ENCODE measurements at regions not wholly inside any gene's neighbourhood (a gene's known extent, or its start where the extent isn't known, plus 50 kb on each side); places are given as distances from the start of the nearest gene placed in this dataset.
"Not testable (repeated sequence)": the region's sequence is repeated elsewhere in the genome, so short reads cannot be mapped to it uniquely, and the experiment has no call there.

DNA sequence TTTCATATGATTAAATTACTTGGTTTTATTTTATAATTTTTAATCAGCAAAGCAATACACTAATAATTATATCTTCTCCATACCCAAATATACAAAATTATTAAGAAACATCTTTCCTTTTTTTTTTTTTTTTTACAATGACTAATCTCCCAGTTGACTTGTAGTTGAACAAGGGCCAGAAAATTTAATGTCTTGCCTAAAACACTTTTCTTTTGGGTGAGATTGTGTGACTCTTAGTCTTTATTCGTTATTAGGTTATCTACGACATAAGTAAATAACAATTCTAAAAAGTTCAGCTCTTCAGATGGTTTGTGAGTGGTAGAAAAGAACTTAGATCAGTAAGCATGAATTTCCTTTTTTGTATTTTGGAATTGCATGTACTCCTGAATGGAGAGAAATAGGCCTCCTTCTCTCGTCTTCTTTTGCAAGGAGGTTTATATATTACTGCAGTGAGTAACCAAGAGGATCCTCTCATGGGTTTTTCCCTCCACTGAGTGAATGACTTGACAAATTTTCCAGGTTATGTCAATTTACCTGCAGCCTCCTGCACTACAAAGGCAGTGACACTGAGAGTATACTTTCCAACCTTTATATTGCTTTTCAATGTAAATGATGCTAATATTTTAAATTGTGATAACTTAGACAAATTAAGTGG lies 364.5 kb upstream of the CITED2 start:
- TF ChIP-seq, protein P1, sequence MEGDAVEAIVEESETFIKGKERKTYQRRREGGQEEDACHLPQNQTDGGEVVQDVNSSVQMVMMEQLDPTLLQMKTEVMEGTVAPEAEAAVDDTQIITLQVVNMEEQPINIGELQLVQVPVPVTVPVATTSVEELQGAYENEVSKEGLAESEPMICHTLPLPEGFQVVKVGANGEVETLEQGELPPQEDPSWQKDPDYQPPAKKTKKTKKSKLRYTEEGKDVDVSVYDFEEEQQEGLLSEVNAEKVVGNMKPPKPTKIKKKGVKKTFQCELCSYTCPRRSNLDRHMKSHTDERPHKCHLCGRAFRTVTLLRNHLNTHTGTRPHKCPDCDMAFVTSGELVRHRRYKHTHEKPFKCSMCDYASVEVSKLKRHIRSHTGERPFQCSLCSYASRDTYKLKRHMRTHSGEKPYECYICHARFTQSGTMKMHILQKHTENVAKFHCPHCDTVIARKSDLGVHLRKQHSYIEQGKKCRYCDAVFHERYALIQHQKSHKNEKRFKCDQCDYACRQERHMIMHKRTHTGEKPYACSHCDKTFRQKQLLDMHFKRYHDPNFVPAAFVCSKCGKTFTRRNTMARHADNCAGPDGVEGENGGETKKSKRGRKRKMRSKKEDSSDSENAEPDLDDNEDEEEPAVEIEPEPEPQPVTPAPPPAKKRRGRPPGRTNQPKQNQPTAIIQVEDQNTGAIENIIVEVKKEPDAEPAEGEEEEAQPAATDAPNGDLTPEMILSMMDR (IDR thresholded peaks at IDR 0.05) = no peak
- Mint-ChIP-seq H3K27ac (no peak overlapping the region), H3K4me1 (ENCODE audit: low read depth) (peaks cover 42% of the 10 kb centered on the region), H3K27me3 (ENCODE audit: insufficient read depth) (no peaks in the 10 kb centered on the region; the same call in 1 of the 2 replicates), H3K9me3 (no peaks in the 10 kb centered on the region), H3K36me3 (ENCODE audit: low read depth) (peaks cover 6% of the 10 kb centered on the region), H3K4me3 (no peak overlapping the region)
- DNase-seq = no peak

- Mint-ChIP-seq H3K27me3 (ENCODE audit: insufficient read depth) (no peaks in the 10 kb centered on the region; the same call in 1 of the 2 replicates), H3K4me1 (ENCODE audit: low read depth) (peaks cover 40% of the 10 kb centered on the region), H3K36me3 (ENCODE audit: low read depth) (no peaks in the 10 kb centered on the region), H3K9me3 (no peaks in the 10 kb centered on the region), H3K4me3 (no peak overlapping the region), H3K27ac (no peak overlapping the region)
- TF ChIP-seq, protein P1 (IDR thresholded peaks at IDR 0.05) = no peak
- no peak for DNase-seq
These were observed 362.0 kb upstream of the CITED2 start for GRCh38 chr6:139736325-139736906.

GRCh38 chr6:139732451-139732850 lies 358.0 kb upstream of the CITED2 start:
- peak overlapping the region; percentile 42 for H3K27ac Mint-ChIP-seq
- H3K27me3 Mint-ChIP-seq (ENCODE audit: insufficient read depth) = no peaks in the 10 kb centered on the region; the same call in 1 of the 2 replicates
- DNase-seq = peak; percentile 46
- TF ChIP-seq, protein P1 (IDR thresholded peaks at IDR 0.05) = no peak
- H3K9me3 Mint-ChIP-seq = no peaks in the 10 kb centered on the region
- H3K4me1 Mint-ChIP-seq (ENCODE audit: low read depth) = peaks cover 33% of the 10 kb centered on the region
- H3K4me3 Mint-ChIP-seq = no peak overlapping the region
- no peaks in the 10 kb centered on the region for H3K36me3 Mint-ChIP-seq (ENCODE audit: low read depth)

DNA sequence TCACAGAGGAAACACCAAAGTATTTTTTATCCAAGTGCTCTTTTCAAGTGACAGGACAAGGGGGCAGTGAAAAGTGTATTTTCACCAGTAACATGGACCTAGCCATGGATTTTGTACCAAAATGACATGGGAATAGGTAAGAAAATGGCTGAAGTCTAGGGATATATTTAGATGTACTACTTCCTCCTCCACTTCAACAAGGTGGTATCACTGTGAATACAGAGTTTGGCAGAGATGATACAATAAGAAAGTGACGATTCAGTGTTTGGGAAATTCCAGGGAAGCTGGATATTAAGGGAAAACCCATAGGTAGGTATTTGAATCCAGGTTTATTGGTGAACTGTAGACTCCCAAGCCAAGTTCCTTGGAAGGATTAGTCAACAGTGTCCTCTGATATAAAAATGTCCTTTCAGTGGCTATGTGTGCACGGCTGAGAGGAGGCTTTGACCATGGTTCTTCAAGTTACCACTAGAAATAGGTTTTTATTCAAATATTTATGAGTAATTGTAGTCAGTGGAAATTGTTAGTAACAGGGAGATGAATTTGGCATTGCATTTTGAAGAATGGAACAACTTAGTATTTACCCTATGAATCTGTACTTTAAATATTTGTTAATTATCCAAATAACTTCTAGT lies 356.0 kb upstream of the CITED2 start:
- Mint-ChIP-seq H3K36me3 (ENCODE audit: low read depth) (peaks cover 5% of the 10 kb centered on the region), H3K9me3 (peaks cover 4% of the 10 kb centered on the region), H3K27ac (no peak overlapping the region), H3K27me3 (ENCODE audit: insufficient read depth) (no peaks in the 10 kb centered on the region), H3K4me1 (ENCODE audit: low read depth) (peaks cover 24% of the 10 kb centered on the region), H3K4me3 (no peak overlapping the region)
- DNase-seq = no peak
- TF ChIP-seq, protein P1 (IDR thresholded peaks at IDR 0.05) = no peak

GRCh38 chr6:139728876-139729427 lies 354.5 kb upstream of the CITED2 start:
- no peaks in the 10 kb centered on the region for H3K27me3 Mint-ChIP-seq (ENCODE audit: insufficient read depth)
- peaks cover 5% of the 10 kb centered on the region for H3K36me3 Mint-ChIP-seq (ENCODE audit: low read depth)
- peaks cover 4% of the 10 kb centered on the region for H3K9me3 Mint-ChIP-seq
- no peak overlapping the region for H3K4me3 Mint-ChIP-seq
- H3K27ac Mint-ChIP-seq = no peak overlapping the region
- DNase-seq = no peak
- TF ChIP-seq, protein P1 (IDR thresholded peaks at IDR 0.05) = no peak
- peaks cover 24% of the 10 kb centered on the region for H3K4me1 Mint-ChIP-seq (ENCODE audit: low read depth)

- not testable (repeated sequence) for H3K36me3 Mint-ChIP-seq (ENCODE audit: low read depth); DNase-seq; H3K4me3 Mint-ChIP-seq; H3K27ac Mint-ChIP-seq; H3K9me3 Mint-ChIP-seq; H3K27me3 Mint-ChIP-seq (ENCODE audit: insufficient read depth)
- peaks cover 12% of the 10 kb centered on the region; the same call in 1 of the 2 replicates for H3K4me1 Mint-ChIP-seq (ENCODE audit: low read depth)
These were observed 351.8 kb upstream of the CITED2 start for GRCh38 chr6:139726272-139726671.

All from HFFc6 (cell line).